PFSK-1 (cell line): ENCODE measurements at regions not wholly inside any gene's neighbourhood (a gene's known extent, or its start where the extent isn't known, plus 50 kb on each side); places are given as distances from the start of the nearest gene placed in this dataset.

Source experiments
- FOXP2 ChIP-seq: optimal IDR thresholded peaks from 2 replicates; pipeline ENCODE3; 2011; ENCODE audit warnings: borderline replicate concordance, control low read depth, inconsistent platforms; ENCODE audit not compliant: insufficient read depth; ENCODE audit errors: extremely low read length, extremely low read depth
- POLR2AphosphoS5 ChIP-seq: IDR thresholded peaks from 2 replicates; pipeline ENCODE4 v1.6.1; 2012; ENCODE audit warnings: low read depth, mild to moderate bottlenecking, control low read depth, low read length, moderate library complexity
- REST ChIP-seq, 2 experiments: IDR thresholded peaks; 2 replicates each; pipeline versions ENCODE4 v1.6.1 to v1.8.0; 2011 to 2012; ENCODE audit warnings: low read depth in 2 of 2, low read length in 2 of 2, control low read depth in 1 of 2, inconsistent platforms in 1 of 2, mild to moderate bottlenecking in 1 of 2, moderate library complexity in 1 of 2; ENCODE audit not compliant: insufficient read depth in 1 of 2
- SIN3A ChIP-seq: IDR thresholded peaks from 2 replicates; pipeline ENCODE4 v1.6.1; 2012; ENCODE audit warnings: mild to moderate bottlenecking, low read length, moderate library complexity, borderline replicate concordance; ENCODE audit not compliant: insufficient read depth
- TAF1 ChIP-seq: IDR thresholded peaks from 2 replicates; pipeline ENCODE4 v1.6.1; 2012; ENCODE audit warnings: low read length, control low read depth, borderline replicate concordance; ENCODE audit not compliant: insufficient read depth

- TF ChIP-seq FOXP2 (no peak), REST (IDR thresholded peaks at IDR 0.05; ENCODE audit: insufficient read depth in 1 of 2, low read depth in 2 of 2, low read length in 2 of 2) (no peak), POLR2AphosphoS5 (no peak)
Measured at GRCh38 chr13:107348471-107348870, 780.5 kb upstream of the ARGLU1 start.

GRCh38 chr13:107347641-107348369 lies 779.9 kb upstream of the ARGLU1 start:
- TF ChIP-seq SIN3A (no peak), REST (IDR thresholded peaks at IDR 0.05; ENCODE audit: insufficient read depth in 1 of 2, low read depth in 2 of 2, low read length in 2 of 2) (no peak), FOXP2 (no peak), TAF1 (no peak), POLR2AphosphoS5 (no peak)

- TF ChIP-seq REST (IDR thresholded peaks at IDR 0.05; ENCODE audit: insufficient read depth in 1 of 2, low read depth in 2 of 2, low read length in 2 of 2) (no peak), FOXP2 (no peak), TAF1 (no peak), SIN3A (no peak), POLR2AphosphoS5 (no peak)
Measured at GRCh38 chr13:107342747-107343146, 774.8 kb upstream of the ARGLU1 start.

GRCh38 chr13:107339209-107339608 lies 771.3 kb upstream of the ARGLU1 start:
- TF ChIP-seq SIN3A (no peak), TAF1 (no peak), POLR2AphosphoS5 (no peak), FOXP2 (no peak), REST (IDR thresholded peaks at IDR 0.05; ENCODE audit: insufficient read depth in 1 of 2, low read depth in 2 of 2, low read length in 2 of 2) (no peak)

GRCh38 chr13:107332188-107332587 lies 764.3 kb upstream of the ARGLU1 start:
- TF ChIP-seq FOXP2: no peak
- TF ChIP-seq REST (IDR thresholded peaks at IDR 0.05; ENCODE audit: insufficient read depth in 1 of 2, low read depth in 2 of 2, low read length in 2 of 2): no peak
- no peak for TF ChIP-seq TAF1
- TF ChIP-seq SIN3A: no peak
- no peak for TF ChIP-seq POLR2AphosphoS5
